Stimulated activated CD4-positive, alpha-beta T cell treated with anti-CD3 and anti-CD28 coated beads, TNF-alpha, amount 100 ng/mL, for 24 hours (primary cell): ENCODE measurements at regions not wholly inside any gene's neighbourhood (a gene's known extent, or its start where the extent isn't known, plus 50 kb on each side); places are given as distances from the start of the nearest gene placed in this dataset.

Experiments
- DNase-seq, 3 experiments: peaks; one replicate each; pipeline ENCODE4 v3.0.0-alpha.2; 2020; ENCODE audit warnings: low read depth in 3 of 3

- no peak for DNase-seq
Observed at GRCh38 chr10:28962768-28963167, 285.4 kb downstream of the BAMBI start.

- no peak for DNase-seq
Observed at GRCh38 chr10:28963539-28964221, 286.4 kb downstream of the BAMBI start.

- no peak for DNase-seq
Observed at GRCh38 chr10:28965937-28966336, 288.6 kb downstream of the BAMBI start.

- DNase-seq = no peak
Observed at GRCh38 chr10:28967031-28967430, 289.7 kb downstream of the BAMBI start.

DNA sequence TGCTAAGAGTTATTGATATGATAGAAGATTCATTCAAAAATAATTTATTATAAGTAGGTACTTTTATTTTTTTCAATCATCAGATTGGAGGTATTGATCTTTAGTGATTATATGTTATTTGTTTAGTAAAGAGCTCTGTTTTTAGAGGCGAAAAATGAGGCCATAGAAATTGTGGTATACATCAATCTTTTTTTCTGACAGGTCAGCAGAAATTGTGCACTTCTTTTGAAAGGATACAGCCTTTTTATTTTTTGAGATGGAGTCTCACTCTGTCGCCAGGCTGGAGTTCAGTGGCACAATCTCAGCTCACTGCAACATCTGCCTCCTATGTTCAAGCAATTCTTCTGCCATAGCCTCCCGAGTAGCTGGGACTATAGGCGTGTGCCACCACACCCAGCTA, 292.1 kb downstream of the BAMBI start:
- no peak for DNase-seq

DNA sequence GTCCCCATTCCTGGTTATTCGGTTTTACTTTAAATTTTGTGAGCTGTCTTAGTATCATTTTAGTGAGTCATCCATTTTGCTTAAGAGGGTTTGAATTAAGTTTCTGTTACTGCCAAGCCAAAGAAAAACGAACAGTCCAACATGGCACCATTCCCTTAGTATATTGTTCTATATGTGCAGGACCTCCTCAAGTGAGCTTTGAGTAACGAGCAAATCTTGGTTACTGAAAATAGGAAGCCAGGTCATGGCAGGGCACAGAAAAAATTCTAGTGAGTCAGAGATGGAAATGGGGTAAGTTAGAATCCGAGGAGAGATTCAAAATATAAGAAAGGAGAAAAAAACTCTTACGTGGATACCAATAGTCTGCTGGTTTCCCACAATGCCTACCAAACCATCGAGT, 292.9 kb downstream of the BAMBI start:
- no peak for DNase-seq

DNA sequence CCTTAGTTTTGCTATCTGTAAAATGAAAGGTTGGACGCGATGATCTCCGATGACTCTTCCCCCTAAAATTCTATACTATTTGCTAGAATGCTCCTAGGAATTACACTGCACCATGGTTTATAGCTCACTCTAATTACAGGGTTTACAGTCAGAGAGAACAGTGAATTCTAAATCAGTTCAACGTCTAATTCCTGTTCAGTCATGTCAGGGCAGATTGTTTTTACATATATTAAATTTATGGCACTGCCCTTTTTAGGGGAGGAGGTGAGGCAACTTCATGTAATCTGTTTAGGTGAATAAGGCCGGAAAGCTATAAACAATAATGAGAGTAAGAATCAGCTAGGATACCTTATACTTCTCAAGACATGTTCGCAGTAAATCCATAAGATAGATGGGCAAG, 293.9 kb downstream of the BAMBI start:
- no peak for DNase-seq

DNA sequence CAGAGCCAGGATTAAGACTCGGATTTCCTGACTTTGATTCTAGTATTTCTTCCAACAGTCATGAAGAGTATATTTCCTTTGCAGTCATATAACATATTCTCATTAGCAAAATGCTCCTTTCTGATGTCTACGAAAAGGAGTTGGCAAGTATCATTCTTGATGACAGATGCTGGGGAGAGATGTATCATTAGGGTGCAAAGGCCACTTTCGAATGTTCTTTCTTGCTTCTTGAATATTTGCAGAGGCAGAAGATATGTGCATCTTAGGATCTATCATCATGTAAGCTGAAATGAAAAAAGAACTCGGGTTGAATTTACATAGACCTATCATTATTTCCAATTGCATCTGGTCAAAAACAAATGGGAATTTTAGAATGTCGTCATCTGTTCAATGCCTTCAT, 294.4 kb downstream of the BAMBI start:
- no peak for DNase-seq

DNA sequence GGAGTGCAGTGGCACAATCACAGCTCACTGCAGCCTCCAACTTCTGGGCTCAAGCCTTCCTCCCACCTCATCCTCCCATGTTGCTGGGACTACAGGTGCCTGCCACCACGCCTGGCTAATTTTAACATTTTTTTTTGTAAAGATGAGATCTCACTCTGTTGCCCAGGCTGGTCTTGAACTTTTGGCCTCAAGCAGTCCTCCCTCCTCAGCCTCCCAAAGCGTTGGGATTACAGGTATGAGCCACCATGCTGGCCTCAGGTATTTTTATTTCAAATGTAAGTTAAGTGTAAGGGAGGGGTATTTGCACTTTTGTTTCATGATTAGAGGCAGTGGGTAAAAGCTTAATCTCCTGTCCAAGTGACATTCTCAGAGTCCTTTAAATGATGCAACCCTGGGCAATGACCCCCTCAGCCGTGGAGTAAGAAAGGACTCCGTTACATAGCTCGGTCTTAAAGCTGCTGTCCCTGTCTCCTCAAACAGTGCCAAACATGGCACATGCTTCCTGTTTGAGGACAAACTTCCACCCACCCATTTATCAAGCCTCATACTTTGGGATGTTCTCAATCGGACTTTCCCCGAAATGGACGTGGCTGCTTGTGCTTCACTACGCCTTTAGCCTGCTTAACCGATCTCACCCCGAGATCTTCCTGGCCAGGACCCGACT, 296.1 kb downstream of the BAMBI start:
- DNase-seq = no peak

DNA sequence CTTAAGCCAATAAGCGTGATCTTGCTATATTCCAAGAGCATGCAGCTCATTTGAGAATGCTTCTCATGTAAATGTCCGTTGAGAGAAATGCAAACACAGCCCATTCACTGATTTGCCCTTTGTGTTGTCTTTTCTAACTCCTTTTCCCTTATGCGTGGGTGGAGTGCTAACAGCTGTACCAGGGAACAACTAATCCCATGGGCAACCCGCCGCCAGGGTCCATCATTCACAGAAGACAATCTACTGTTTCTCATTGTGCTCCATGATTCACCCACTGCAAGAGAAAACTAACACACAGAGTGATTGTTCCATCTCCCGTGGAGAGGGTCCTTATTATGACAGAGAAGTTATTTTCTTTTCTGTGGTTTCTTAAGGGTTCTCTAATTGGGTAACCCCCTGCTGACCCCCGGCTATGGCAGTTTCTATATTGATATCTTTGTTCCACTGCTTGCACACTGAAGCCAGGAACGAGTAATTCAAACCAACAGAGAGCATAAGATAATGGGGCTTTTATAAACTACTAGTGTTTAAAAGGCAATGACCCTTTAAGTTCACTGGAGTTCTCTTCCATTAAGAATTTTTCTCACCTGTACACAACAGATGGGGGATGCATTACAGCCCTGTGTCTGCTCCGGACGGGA, 298.7 kb downstream of the BAMBI start:
- DNase-seq = no peak

DNA sequence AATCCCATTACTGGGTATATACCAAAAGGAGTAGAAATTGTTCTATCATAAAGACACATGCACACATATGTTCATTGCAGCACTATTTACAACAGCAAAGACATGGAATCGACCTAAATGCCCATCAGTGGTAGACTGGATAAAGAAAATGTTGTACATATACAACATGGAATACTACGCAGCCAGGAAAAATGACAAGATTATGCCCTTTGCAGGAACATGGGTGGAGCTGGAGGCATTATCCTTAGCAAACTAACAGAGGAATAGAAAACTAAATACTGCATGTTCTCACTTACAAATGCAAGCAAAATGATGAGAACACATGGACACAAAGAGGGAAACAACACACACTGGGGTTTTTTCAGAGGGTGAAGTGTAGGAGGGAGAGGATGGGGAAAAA, 300.2 kb downstream of the BAMBI start:
- no peak for DNase-seq

GRCh38 chr10:28980264-28980663, 302.9 kb downstream of the BAMBI start:
- no peak for DNase-seq

DNA sequence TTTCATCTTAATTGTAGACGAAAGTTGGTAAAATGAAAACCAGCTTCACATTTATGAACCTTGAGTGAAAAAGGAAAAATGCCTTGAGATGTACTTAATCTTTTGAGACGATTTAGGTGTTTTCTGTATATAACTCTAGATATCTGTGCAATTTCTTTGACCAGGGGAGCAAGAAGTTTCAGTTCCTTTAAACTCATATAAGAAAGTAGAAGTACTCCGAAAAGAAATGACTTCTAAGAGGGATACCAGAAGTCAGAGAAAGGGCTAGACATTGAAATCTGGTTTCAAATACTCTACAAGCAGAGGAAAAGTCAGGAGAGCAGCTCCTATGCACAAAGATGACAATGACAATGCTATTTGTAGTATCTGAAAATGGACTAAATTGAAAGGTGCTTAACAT, 303.7 kb downstream of the BAMBI start:
- no peak for DNase-seq

- DNase-seq = no peak
Observed at GRCh38 chr10:28982974-28983373, 305.7 kb downstream of the BAMBI start.

DNA sequence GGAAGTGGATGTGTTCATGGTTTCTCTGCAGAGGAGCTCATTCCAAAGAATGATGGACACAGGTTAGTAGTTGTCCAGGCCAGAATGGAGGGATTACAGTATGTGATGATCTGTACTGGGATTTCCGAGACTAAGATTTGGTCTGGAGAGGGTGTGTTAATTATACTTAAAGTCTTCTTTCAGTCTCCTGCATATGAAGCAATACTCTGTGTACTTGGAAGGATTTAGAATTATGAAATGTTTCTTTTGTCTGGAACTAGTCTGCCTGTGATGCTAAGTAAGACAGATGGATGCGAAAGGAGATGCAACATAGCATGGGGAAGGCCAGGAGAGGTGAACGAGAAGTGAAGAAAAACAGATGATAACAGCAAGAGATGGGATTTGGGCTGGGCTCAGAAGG, 305.1 kb upstream of the LYZL1 start:
- DNase-seq = no peak

- DNase-seq = no peak
Observed at GRCh38 chr10:28984431-28984830, 304.4 kb upstream of the LYZL1 start.

- DNase-seq = no peak
Observed at GRCh38 chr10:28985137-28985885, 303.6 kb upstream of the LYZL1 start.

DNA sequence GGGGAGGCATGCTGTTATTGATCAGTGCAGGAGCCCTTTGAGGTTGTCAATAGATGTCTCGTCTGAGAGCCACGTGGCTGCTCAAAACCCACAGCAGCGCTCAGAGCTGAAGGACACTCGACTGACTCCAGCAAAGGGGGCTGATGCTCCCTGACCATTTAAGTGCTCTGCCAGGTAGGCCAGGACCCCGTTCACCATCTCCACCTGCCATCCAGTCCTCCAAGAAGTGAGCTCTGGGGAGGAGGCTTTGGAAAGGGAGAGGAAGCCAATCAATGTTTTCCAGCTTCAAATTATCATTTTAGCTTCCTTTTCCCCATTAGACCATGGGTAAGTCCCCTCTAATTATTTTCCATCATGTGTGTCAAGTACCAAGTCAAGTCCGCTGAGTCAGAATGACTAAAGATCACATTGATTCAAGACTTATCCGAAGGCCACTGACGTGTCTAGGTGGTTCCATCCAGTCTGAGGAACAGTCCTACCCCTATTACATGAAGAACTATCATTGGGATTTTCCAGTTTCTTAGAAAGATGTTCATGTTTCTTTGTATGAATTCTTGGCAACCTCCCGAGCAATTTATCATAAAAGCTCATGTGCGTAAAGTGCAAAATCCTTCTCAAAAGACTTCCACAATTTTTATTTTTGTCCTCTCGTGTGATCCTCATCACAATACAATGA, 302.6 kb upstream of the LYZL1 start:
- no peak for DNase-seq

DNA sequence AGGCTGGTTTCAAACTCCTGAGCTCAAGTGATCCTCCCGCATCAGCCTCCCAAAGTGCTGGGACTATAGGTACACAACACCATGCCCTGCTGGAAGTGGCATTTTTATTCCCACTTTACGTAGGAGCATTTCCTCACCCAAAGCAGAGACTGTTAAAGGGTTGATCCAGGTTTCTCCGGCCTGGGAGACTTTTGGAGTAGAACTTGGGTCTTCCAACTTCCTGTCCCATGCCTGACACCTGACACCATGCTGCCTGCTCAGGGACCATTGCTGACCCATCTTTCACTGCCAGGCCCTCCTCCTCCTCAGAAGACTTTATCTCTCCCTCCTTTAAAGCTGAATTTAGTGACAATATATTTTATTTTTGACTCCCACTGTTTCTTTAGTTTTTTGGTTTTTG, 302.0 kb upstream of the LYZL1 start:
- DNase-seq = no peak

- DNase-seq = no peak
Observed at GRCh38 chr10:28987555-28988320, 301.1 kb upstream of the LYZL1 start.

- DNase-seq = no peak
Observed at GRCh38 chr10:28988980-28989379, 299.9 kb upstream of the LYZL1 start.
